CD4-positive, alpha-beta T cell treated with Interleukin-21 for 1 hour (primary cell): ENCODE measurements at regions not wholly inside any gene's neighbourhood (a gene's known extent, or its start where the extent isn't known, plus 50 kb on each side); places are given as distances from the start of the nearest gene placed in this dataset.
A peak's percentile ranks its signal among the peaks of the same experiment; 100 is the strongest.
"Not testable (repeated sequence)": the region's sequence is repeated elsewhere in the genome, so short reads cannot be mapped to it uniquely, and the experiment has no call there.

Source experiments
- DNase-seq: peaks from one replicate; pipeline ENCODE4 v3.0.0-alpha.2; 2020

- DNase-seq = not testable (repeated sequence)
Observed at GRCh38 chr2:111373060-111373459, 252.3 kb downstream of the BCL2L11 start.

- not testable (repeated sequence) for DNase-seq
Observed at GRCh38 chr2:111373989-111374388, 253.3 kb downstream of the BCL2L11 start.

GRCh38 chr2:111374734-111375133 lies 254.0 kb downstream of the BCL2L11 start:
- not testable (repeated sequence) for DNase-seq

- DNase-seq = not testable (repeated sequence)
Observed at GRCh38 chr2:111375320-111375883, 254.7 kb downstream of the BCL2L11 start.

- DNase-seq = not testable (repeated sequence)
Observed at GRCh38 chr2:111376272-111376970, 255.7 kb downstream of the BCL2L11 start.

GRCh38 chr2:111376971-111377352 lies 256.2 kb downstream of the BCL2L11 start:
- DNase-seq = not testable (repeated sequence)

- not testable (repeated sequence) for DNase-seq
Observed at GRCh38 chr2:111377386-111377959, 256.8 kb downstream of the BCL2L11 start.

GRCh38 chr2:111378348-111378747 lies 257.6 kb downstream of the BCL2L11 start:
- not testable (repeated sequence) for DNase-seq

- DNase-seq = peak; percentile 8
Observed at GRCh38 chr2:111380733-111381439, 260.2 kb downstream of the BCL2L11 start.

GRCh38 chr2:111381530-111382306 lies 261.0 kb downstream of the BCL2L11 start:
- not testable (repeated sequence) for DNase-seq

GRCh38 chr2:111382507-111382906 lies 261.8 kb downstream of the BCL2L11 start:
- not testable (repeated sequence) for DNase-seq

- not testable (repeated sequence) for DNase-seq
Observed at GRCh38 chr2:111383311-111383710, 262.6 kb downstream of the BCL2L11 start.

- not testable (repeated sequence) for DNase-seq
Observed at GRCh38 chr2:111385226-111385957, 264.7 kb downstream of the BCL2L11 start.

- not testable (repeated sequence) for DNase-seq
Observed at GRCh38 chr2:111390605-111391004, 269.9 kb downstream of the BCL2L11 start.

- peak; percentile 52 for DNase-seq
Observed at GRCh38 chr2:111395350-111396128, 274.8 kb downstream of the BCL2L11 start.

- not testable (repeated sequence) for DNase-seq
Observed at GRCh38 chr2:111400598-111401253, 280.0 kb downstream of the BCL2L11 start.

- not testable (repeated sequence) for DNase-seq
Observed at GRCh38 chr2:111401270-111402140, 280.8 kb downstream of the BCL2L11 start.

GRCh38 chr2:111402450-111402849 lies 281.7 kb downstream of the BCL2L11 start:
- not testable (repeated sequence) for DNase-seq

- not testable (repeated sequence) for DNase-seq
Observed at GRCh38 chr2:111403287-111403686, 282.6 kb downstream of the BCL2L11 start.
